ENCODE measurements at regions not wholly inside any gene's neighbourhood (a gene's known extent, or its start where the extent isn't known, plus 50 kb on each side); places are given as distances from the start of the nearest gene placed in this dataset.

- H3K4me3 ChIP-seq, result no peak overlapping the region
- no peak overlapping the region for H3K27ac ChIP-seq
- no peaks in the 10 kb centered on the region for H3K36me3 ChIP-seq
- no peaks in the 10 kb centered on the region for H3K27me3 ChIP-seq (replicated peaks; ENCODE audit: insufficient read depth)
- no peak for DNase-seq (ENCODE audit: low spot score)
- no peaks in the 10 kb centered on the region for H3K4me1 ChIP-seq (replicated peaks)
- WGBS, result 87% methylated on average over 4 of the region's 4 CpGs
- TF ChIP-seq POLR2A (IDR thresholded peaks at IDR 0.05) (no peak), CTCF (IDR thresholded peaks at IDR 0.05) (no peak), POLR2AphosphoS5 (IDR thresholded peaks at IDR 0.05) (no peak)
- H3K9me3 ChIP-seq, result no peaks in the 10 kb centered on the region
- intact Hi-C loops (cut with DNase I), result no loop called here
Measured at GRCh38 chr3:88231207-88231606, 81.4 kb downstream of the C3orf38 start.

- no peaks in the 10 kb centered on the region for H3K27me3 ChIP-seq (replicated peaks; ENCODE audit: insufficient read depth)
- intact Hi-C loops (cut with DNase I), result no loop called here
- no peak for DNase-seq (ENCODE audit: low spot score)
- WGBS, result 79% methylated on average over 1 of the region's 1 CpG
- H3K4me3 ChIP-seq, result no peak overlapping the region
- H3K4me1 ChIP-seq (replicated peaks), result no peaks in the 10 kb centered on the region
- H3K36me3 ChIP-seq, result no peaks in the 10 kb centered on the region
- no peaks in the 10 kb centered on the region for H3K9me3 ChIP-seq
- no peak for TF ChIP-seq POLR2A (IDR thresholded peaks at IDR 0.05)
- TF ChIP-seq POLR2AphosphoS5 (IDR thresholded peaks at IDR 0.05), result no peak
- no peak for TF ChIP-seq CTCF (IDR thresholded peaks at IDR 0.05)
- H3K27ac ChIP-seq, result no peak overlapping the region
Measured at GRCh38 chr3:88231632-88232031, 81.9 kb downstream of the C3orf38 start.

- H3K9me3 ChIP-seq, result no peaks in the 10 kb centered on the region
- TF ChIP-seq CTCF (IDR thresholded peaks at IDR 0.05) (no peak), POLR2AphosphoS5 (IDR thresholded peaks at IDR 0.05) (no peak), POLR2A (IDR thresholded peaks at IDR 0.05) (no peak)
- intact Hi-C loops (cut with DNase I), result no loop called here
- WGBS, result 20% methylated on average over 1 of the region's 1 CpG
- H3K27me3 ChIP-seq (replicated peaks; ENCODE audit: insufficient read depth), result no peaks in the 10 kb centered on the region
- H3K27ac ChIP-seq, result no peak overlapping the region
- no peak for DNase-seq (ENCODE audit: low spot score)
- H3K4me3 ChIP-seq, result no peak overlapping the region
- H3K4me1 ChIP-seq (replicated peaks), result no peaks in the 10 kb centered on the region
- no peaks in the 10 kb centered on the region for H3K36me3 ChIP-seq
Measured at GRCh38 chr3:88235102-88235501, 85.3 kb downstream of the C3orf38 start.

- no peaks in the 10 kb centered on the region for H3K27me3 ChIP-seq (replicated peaks; ENCODE audit: insufficient read depth)
- no peak for DNase-seq (ENCODE audit: low spot score)
- H3K36me3 ChIP-seq, result no peaks in the 10 kb centered on the region
- no peaks in the 10 kb centered on the region for H3K9me3 ChIP-seq
- H3K4me3 ChIP-seq, result no peak overlapping the region
- H3K4me1 ChIP-seq (replicated peaks), result no peaks in the 10 kb centered on the region
- TF ChIP-seq POLR2A (IDR thresholded peaks at IDR 0.05), result no peak
- TF ChIP-seq CTCF (IDR thresholded peaks at IDR 0.05), result no peak
- intact Hi-C loops (cut with DNase I), result no loop called here
- 76% methylated on average over 4 of the region's 4 CpGs for whole genome bisulfite sequencing
- no peak overlapping the region for H3K27ac ChIP-seq
Measured at GRCh38 chr3:88239870-88240269, 90.1 kb downstream of the C3orf38 start.

GRCh38 chr3:88248658-88249057 lies 98.9 kb downstream of the C3orf38 start:
- TF ChIP-seq POLR2A (IDR thresholded peaks at IDR 0.05), result no peak
- no peak for TF ChIP-seq POLR2AphosphoS5 (IDR thresholded peaks at IDR 0.05)
- TF ChIP-seq CTCF (IDR thresholded peaks at IDR 0.05), result no peak
- H3K4me1 ChIP-seq (replicated peaks), result no peaks in the 10 kb centered on the region
- H3K4me3 ChIP-seq, result no peak overlapping the region
- DNase-seq (ENCODE audit: low spot score), result no peak
- H3K27me3 ChIP-seq (replicated peaks; ENCODE audit: insufficient read depth), result no peaks in the 10 kb centered on the region
- H3K36me3 ChIP-seq, result no peaks in the 10 kb centered on the region
- no peaks in the 10 kb centered on the region for H3K9me3 ChIP-seq
- intact Hi-C loops (cut with DNase I), result no loop called here
- H3K27ac ChIP-seq, result no peak overlapping the region

Measured in prostate gland (tissue), 2 donors.